NOMO-1 treated with DMSO at 0.1 percent for 48 hours (cell line): ENCODE measurements at regions not wholly inside any gene's neighbourhood (a gene's known extent, or its start where the extent isn't known, plus 50 kb on each side); places are given as distances from the start of the nearest gene placed in this dataset.
"Not testable (repeated sequence)": the region's sequence is repeated elsewhere in the genome, so short reads cannot be mapped to it uniquely, and the experiment has no call there.

Experiments
- DNase-seq: peaks from one replicate; lab custom pipeline; 2025; ENCODE audit not compliant: unreplicated experiment; lab: John Stamatoyannopoulos, UW

DNA sequence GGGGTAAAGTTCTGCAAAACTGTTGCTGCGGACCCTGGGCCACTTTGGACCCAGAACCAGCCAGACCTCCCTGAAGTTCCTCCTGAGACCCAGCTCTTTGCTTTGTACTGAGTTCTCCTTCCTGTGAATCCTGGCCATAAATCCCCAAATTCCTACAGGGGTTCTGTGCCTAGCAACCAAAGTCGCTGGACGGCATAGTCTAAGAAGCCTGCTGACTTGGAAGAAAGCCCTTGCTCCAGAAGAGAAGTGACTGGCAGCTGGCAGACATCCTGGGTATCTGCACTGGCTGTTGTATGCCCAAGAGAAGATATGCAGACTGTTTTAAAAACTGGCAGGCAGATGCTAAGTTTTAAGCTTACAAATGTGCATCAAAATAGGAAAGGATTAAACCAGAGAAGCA lies 99.9 kb upstream of the SLC24A4 start:
- DNase-seq: no peak

- DNase-seq: peak; percentile 71
These were observed 98.5 kb upstream of the SLC24A4 start for GRCh38 chr14:92224358-92224954.

DNA sequence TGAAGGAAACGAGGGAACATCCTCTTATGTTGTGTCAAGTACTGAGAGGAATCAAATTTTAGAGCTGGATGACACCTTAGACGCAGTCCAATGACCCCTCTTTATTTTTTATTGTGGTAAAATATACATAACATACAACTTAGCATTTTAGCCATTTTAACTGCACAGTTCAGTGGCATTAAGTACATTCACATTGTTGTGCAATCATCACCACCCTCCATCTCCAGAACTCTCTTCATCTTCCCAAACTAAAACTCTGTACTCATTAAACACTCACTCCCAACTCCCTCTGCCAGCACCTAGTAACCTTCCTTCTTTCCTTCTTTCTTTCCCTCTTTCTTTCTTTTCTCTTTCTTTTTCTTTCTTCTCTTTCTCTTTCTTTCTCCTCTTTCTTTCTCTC lies 97.2 kb upstream of the SLC24A4 start:
- DNase-seq: no peak

DNA sequence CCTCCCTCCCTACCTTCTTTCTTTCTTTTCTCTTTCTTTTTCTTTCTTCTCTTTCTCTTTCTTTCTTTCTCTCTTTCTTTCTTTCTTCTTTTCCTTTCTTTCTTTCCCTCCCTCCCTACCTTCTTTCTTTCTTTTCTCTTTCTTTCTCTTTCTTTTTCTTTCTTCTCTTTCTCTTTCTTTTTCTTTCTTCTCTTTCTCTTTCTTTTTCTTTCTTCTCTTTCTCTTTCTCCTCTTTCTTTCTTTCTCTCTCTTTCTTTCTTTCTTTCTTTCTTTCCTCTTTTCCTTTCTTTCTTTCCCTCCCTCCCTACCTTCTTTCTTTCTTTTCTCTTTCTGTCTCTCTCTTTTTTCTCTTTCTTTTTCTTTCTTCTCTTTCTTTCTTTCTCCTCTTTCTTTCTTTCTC lies 96.8 kb upstream of the SLC24A4 start:
- DNase-seq: not testable (repeated sequence)

DNA sequence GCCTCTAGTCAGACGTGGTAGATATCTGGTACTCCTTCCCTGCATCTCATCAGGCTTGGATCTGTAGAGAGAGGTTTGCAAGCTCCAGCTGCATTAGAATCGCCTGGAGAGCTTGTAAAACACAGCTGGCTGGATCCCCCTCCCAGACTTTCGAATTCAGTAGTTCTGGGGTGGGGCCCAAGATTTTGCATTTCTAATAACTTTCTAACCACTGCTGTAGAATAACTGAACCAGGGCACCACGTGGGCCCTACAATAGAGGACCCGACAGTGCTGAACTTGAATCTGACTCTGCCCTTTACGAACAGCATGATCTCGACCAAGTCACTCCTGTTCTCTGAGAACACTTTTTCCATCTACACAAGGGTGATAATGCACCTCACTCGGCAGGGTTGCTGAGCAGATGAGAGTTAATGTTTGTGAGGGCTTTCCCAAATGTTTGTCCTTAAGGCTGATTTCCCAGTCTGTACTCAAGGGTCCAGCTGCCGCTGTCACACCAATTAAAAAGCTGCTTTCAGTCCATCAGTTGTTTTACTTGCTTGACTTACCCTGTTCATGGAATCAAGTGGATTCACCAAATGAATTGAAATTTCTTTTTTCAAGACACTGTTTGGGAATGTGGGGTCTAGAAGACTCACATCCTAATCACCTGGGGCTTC lies 86.6 kb upstream of the SLC24A4 start:
- no peak for DNase-seq

DNA sequence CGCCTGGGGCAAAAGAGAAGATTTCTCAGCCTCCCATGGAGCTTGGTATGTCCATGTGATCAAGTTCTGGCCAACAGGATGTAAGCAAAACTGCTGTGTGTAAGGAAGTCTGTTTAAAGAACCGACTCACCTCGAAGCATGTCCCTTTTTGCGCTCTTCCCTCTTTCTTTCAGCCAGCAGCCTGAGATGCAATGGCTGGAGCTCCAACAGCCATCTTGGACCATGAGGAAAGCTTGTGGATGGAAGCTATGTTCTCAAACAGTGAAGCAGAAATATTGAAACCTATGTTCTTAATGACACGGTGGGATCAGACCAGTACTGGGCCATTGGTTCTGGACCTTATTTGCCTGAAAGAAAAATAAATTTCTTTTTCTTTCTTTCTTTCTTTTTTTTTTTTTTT lies 82.3 kb upstream of the SLC24A4 start:
- DNase-seq: no peak

DNA sequence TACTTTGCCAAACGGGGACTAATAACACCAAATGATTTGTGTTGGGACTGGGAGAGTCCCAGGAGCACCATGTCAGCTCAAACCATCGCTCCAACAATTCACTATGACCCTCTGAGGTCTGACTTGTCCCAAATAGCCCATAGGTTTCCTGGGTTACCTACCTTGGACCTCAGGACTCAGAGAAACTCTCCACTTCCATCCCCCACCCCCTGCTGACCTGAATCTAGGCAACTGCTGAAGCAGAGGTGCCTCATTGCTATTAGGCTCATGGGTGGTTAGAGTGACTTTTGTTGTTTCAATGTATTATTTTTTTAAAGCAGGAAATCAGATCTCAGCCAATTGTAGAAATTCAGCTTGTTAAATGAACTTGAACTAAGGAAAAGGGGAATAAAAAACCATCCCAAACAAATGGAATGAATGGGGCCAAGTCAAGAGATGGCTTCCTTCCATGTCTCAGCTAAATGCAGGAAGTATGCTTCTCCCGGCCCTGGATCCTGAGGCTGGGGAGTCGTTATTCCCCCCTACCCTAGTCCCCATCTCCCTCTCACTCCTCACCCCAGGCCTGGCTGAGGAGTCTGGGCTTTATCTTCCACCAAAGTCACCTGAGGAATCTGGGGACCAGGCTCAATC lies 80.9 kb upstream of the SLC24A4 start:
- DNase-seq: no peak

- no peak for DNase-seq
These were observed 78.2 kb upstream of the SLC24A4 start for GRCh38 chr14:92244805-92245204.

DNA sequence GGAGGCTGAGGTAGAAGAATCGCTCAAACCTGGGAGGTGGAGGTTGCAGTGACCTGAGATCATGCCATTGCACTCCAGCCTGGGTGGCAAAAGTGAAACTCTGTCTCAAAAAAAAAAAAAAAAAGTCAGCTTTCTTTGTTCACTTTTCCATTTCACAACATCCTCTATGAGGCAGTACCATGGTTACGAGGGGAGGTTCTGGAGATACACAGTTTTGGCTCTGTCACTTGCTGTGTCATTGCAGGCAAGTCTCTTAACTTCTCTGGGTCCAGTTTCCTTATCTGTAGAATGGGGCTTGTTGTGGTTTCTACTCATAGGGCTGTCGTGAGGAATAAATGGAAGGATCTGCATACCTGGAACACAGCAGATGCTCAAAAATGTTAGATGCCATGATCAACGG lies 75.6 kb upstream of the SLC24A4 start:
- DNase-seq: peak; percentile 87

DNA sequence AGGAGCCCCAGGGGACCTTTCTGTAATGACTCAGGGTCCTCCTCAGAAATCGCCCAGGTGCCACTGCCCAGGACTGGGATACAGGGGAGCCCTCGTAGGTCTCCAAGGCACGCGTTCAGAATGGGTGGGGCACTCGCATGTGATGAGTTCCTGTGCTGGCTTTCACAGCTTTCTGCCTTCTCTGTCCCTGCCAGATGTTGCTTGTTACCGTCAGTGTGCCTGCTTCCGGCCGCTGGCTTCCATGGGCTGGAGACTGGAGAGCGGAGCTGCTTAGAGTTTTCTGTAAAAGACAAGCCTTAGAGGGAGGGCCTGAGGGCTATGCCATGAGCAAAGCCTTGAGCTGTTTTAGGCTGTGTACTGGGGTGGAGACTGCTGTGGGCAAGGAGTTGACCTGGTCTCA lies 75.0 kb upstream of the SLC24A4 start:
- DNase-seq: no peak

DNA sequence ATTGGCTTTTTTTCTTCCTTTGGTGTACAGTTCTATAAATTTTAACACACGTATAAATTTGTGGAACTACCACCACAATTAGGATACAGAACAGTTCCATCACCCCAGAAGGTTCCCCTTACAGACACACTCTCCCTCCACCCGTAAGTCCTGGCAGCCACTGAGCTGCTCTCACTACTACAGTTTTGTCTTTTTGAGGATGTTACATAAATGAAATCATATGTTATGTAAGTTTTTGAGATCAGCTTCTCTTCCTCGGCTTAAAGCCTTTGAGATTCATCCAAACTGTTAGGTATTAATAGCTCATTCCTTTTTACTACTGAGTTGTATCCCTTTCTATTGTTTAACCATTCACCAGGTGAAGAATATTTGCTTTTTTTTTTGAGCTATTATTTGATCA lies 74.3 kb upstream of the SLC24A4 start:
- DNase-seq: peak; percentile 66

- not testable (repeated sequence) for DNase-seq
These were observed 72.6 kb upstream of the SLC24A4 start for GRCh38 chr14:92250366-92250765.

DNA sequence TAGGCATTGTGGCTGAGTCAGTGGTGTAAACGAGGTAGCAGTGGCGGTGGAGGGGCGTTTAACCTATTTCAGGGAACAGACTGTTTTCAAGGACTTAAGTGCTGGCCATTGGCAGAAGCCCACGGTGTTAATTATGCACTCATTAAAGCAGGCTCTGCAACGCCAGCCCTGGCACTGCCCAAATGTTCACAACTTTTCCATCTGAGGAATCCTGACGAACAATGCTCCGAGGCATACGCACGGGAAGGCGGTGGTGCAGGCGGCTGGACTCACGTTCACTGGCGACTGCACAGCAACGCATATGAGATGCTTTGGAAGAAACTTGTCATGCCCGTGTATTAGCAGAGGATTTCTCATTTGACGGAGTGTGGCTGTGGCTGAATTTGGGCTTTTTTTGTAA lies 70.6 kb upstream of the SLC24A4 start:
- DNase-seq: no peak

DNA sequence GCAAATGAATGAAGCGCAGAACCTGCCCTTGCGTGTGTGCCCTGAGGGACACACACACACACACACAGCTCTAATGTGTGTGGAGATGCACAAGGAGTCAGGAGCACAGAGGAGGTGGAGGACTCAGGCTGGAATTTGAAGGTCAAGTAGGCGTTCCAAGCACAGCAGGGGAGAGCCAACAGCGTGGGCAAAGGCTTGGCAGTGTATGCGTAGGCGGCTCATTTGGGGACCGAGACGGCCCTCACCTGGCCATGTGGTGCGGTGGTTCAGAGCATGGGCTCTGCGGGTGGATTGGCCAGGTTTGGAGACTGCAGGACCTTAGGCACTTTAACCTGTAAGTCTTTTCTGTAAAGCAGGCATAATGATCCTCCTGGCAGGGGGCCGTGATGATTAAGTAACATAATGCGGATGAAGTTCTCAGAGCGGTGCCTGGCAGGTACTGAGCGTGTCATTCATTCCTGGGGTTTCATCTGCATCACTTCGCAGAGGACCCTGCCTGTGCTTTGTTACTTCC lies 69.5 kb upstream of the SLC24A4 start:
- DNase-seq: no peak

DNA sequence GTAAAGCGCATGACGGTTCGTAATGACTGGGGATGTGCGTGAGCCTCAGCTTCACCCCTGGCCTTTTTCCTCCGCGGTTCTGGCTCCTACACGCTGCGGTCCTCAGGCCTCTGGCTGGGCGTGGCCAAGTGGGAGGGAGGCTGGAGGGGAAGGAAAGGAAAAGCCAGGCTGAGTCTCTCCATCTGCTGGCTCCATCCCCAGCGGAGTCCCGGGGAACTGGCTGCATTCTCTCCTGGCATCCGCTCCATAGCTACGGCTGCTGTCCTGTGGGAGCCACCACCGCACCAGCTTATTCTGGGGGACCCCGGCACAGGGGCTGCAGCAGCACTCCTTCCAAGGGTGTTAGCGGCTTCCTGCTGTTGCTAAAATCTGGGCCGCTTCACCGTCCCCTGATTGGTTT lies 68.2 kb upstream of the SLC24A4 start:
- no peak for DNase-seq

GRCh38 chr14:92258934-92259333 lies 64.0 kb upstream of the SLC24A4 start:
- DNase-seq: no peak

GRCh38 chr14:92259613-92260357 lies 63.2 kb upstream of the SLC24A4 start:
- peak; percentile 65 for DNase-seq

GRCh38 chr14:92263681-92264080 lies 59.3 kb upstream of the SLC24A4 start:
- peak; percentile 72 for DNase-seq

DNA sequence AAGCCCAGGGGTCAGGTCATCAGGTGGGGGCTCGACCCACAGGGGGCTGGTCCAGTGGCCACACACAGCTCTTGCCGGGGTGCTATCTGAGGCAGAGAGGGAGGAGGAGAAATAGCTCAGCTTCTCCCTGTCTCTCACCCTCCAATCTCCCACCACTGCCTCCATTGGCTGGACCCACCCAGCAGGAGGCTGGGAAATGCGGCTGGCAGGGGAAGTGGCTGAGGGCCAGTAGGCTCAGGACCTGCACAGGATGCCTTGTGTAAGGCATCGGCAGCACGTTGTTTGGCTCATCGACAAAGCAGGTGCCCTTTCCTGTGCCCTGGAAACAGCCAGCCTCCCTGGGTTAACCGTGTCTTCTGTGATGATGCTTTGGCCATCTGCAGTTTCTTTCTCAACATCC lies 58.8 kb upstream of the SLC24A4 start:
- DNase-seq: no peak

GRCh38 chr14:92266216-92266615 lies 56.7 kb upstream of the SLC24A4 start:
- no peak for DNase-seq
